GM18520 (cell line): ENCODE measurements at regions not wholly inside any gene's neighbourhood (a gene's known extent, or its start where the extent isn't known, plus 50 kb on each side); places are given as distances from the start of the nearest gene placed in this dataset.
A peak's percentile ranks its signal among the peaks of the same experiment; 100 is the strongest.
"Not testable (repeated sequence)": the region's sequence is repeated elsewhere in the genome, so short reads cannot be mapped to it uniquely, and the experiment has no call there.

Experiments
- ATAC-seq: cut with Tn5 transposase; IDR thresholded peaks from one replicate; pipeline ENCODE4 v1.9.1; 2021; ENCODE audit not compliant: unreplicated experiment

DNA sequence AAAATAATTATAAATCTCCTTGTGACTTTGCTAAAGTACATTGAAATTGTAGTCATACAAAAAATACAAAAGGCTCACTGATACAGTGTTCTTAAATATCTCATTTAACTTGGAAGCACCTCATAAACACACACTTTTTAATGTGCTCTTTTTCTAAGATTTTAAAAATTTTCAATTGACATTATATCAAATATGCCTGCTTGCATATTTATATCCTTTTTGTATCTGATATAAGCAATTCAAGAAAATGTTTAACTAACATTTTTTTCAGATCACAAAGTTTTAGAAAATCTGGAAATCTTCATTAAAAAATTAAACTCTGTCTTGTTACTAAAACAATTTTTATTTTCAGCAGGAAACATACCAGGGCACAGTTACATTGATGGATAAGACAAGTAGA lies 661.5 kb downstream of the REEP3 start:
- ATAC-seq, result no peak

DNA sequence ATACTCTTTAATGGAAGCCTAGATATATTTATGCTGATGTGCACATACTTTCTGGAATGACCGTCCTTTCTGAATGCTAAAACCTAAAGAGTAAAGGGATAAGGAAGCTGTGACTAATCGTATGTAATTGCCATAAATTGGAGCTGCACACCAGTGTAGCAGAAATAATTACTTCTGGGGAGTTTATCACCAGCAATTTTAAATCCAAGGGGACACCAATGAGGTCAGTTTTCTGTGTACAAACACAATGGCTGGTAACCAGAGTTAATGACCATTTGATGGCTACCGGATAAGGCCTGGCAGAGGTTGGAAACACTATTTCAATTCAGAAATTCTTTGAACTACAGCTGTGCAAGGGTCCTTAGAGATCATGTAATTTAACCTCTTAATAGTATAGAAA lies 670.1 kb downstream of the REEP3 start:
- no peak for ATAC-seq

DNA sequence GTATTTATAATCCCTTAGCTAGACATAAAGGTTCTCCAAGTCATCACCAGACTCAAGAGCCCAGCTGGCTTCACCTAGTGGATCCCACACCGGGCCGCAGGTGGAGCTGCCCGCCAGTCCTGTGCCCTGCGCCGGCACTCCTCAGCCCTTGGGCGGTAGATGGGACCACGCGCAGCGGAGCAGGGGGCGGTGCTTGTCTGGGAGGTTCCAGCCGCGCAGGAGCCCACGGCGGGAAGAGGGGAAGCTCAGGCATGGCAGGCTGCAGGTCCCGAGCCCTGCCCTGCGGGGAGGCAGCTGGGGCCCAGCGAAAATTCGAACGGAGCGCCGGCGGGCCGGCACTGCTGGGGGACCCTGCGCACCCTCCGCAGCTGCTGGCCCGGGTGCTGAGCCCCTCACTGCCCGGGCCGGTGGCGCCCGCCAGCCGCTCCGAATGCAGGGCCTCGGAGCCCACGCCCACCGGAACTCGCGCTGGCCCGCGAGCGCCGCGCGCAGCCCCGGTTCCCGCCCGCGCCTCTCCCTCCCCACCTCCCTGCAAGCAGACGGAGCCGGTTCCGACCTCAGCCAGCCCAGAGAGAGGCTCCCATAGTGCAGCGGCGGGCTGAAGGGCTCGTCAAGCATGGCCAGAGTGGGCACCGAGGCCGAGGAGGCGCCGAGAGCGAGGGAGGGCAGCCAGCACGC lies 675.6 kb downstream of the REEP3 start:
- ATAC-seq, result no peak

DNA sequence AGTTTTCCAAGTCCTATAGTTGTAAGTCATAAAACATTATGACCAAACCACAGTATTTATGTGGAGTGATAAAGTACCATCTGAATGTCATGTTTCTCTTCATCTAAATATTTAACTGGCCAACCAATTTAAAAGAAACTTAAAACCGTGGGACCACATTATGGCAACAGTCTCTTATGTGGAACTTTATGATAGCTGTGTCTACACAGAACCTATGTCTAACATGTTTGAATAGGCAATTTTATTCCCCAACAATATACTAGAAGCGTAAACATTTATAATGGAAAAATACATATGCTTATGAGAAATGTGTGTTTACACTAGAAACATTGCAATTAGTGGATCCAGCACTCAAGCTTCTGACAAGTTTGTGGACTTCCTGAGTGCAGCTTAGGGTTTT lies 680.7 kb downstream of the REEP3 start:
- no peak for ATAC-seq

DNA sequence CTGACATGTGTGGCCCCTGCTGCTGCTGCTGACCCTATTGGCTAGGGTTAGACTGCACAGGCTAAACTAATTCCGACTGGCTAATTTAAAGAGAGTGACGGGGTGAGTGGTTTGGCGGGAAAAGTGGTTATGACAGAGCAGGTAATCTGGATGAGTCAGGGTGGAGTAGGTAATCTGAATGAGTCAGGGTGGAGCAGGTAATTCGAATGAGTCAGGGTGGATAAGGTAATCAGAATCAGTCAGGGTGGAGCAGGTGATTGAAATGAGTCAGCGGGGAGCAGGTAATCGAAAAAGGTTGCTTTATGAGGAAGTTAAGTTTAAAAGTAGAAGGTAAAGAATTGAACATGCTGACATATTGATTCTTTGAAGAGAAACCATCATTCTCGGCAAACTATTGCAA lies 683.3 kb downstream of the REEP3 start:
- ATAC-seq, result not testable (repeated sequence)

DNA sequence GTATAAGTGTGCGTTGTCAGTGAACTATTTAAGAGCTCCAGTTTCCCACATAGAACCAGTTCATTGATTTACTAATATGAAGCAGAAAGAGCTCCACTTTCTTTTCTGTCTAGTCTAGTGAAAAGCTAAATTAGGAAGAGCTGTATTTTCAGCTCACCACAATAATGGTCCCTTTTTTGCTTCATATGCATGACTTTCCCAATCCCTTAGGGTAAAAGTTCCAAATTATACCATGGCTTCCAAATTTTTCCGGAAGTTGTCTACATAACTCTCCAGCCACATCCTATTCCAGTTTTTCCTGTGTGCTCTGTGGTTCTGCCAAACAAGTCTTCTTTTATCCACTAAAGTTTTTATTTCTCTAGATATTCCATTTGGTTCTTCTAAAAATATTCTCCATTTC lies 685.2 kb downstream of the REEP3 start:
- ATAC-seq, result no peak

DNA sequence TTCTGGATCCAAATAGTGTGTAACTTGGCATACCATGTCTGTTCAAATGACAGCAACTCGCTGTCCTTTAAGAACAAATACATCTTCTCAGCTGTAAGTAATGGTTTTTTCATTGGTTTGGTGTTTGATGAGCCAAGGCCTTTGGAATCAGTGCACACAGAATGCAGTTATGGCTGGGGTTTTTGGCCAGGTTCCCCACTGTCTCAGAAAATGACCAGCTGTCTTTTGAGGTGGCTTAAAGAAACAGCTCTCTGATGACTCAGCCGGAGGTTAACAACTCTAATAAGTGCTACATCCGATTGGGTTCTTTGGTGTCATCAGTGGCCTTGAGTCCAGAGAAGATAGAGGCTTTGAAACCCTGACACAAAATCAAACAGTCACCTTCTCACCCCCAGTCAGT lies 688.4 kb downstream of the REEP3 start:
- ATAC-seq, result no peak

DNA sequence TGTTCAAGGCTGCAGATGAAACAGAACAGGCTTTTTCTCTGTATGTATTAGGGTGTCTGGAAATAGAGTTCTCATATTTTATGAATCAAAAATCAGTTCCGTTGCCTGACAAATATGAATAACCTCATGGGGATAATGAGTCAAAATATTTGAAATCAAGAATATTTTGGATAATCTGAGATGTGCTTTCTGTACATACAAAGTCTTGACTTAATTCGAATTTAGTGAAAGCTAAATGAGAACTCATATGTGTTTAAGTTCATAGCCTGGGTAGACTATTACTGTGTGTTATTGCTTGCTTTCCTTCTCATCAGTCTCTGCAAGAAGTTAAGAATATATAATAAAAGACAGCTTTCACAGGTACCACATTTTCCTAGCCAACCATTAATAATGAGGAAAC lies 689.0 kb downstream of the REEP3 start:
- no peak for ATAC-seq

DNA sequence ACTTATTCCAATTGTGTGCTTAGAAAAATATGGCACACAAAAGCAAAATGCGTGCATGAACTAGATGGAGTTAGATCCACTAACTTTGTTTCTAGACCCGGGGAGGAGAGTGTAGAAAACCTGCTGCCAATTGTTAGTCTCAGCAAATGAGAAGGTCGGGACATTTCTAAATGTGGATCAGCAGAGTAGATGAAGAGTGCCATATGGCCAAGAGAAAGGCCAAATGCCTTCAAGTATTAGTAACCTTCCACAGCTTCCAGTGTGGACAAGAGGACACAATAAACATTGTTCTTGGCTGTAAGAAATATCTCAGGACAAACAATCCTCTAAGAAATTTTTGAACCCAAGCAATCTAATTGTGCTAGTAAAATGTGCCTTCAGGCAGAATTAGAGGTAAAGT lies 690.3 kb downstream of the REEP3 start:
- no peak for ATAC-seq

DNA sequence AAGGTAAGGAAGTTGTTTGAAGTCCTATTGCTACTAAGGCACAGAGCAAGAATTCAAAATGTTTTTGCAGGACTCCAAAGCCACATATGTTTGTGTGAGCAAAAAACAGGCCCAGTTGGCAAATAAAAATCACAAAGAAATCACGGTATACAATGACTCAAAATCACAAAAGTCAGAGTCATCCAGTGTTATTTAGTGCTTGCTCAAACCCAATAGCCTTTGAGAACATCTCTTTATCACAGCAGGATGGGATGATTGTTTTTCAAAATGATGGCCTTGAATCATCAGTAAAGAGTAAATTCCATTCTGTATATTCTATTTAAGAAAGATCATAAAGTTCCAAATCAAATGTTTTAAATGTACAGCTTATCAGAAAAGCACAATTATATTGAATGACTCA lies 693.9 kb downstream of the REEP3 start:
- ATAC-seq, result no peak

DNA sequence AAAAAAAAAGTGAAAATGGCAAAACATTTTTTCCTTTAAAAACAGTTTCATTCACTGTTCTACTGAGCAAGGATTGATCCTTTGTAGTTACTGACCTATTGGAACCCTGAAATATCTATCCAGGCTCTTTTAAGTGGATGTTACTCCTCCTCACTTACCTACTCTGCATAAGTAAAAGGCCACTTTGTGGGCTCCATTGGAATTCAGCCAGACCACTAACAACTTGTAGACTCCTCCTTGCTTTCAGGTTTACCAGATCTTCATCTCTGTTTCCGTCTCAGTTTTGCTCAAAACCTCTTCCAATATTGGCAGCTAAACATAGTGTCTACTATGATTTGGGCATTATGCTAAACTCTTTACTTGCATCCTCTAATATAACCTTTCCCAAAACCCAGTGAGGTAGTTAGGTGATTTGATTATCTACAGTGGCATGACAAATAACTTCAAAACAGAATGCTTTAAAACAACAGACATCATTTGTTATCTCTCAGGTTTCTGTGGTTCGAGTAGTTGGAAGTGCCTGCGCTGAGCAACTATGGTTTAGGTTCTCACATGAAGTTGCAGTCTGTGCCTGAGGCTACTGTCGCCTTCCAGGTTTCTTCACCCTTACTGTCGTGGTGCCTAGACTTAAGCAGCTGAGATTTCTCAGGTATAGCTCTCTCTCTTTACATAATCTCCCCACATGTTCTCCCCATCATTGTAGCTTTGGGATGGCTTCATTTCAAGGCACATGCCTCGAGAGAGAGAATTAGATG lies 698.2 kb downstream of the REEP3 start:
- ATAC-seq, result no peak

DNA sequence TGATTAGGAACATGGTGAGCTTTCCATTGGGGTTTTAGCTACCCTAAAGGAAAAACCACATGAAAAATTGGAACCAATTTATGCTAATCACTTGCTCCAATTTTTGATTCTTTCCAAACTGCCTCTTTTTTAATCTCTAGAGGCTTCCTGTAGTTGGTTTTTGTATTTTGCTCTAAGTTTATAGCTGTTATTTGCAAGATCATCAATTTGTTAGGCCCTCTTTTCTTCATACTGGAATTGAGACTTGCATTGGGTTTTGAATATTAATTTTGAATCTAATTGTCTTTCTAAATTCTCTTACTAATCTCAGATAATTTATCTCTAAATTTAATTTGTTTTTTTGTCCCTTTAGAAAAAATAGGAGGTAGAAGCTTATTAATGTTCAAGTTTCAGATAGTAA lies 713.3 kb downstream of the REEP3 start:
- ATAC-seq, result no peak

DNA sequence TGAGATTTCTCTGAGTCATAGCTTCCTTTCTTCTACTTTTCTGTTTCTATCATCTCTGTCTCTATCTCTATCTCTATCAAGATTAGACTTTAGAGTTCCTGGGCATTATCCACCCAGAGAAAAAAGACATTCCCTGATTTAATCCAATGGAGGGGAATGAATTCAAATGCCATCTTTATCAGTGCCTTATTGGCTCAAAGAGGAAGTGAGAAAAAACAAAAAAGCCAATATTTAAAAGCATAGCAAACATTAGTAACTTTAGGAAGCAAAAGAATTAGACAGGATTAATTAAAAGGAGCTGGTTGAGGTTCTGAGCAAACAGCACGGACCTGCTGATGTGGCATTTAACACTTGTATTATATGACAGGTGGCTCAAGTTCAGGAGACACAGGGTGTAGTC lies 736.5 kb downstream of the REEP3 start:
- no peak for ATAC-seq

DNA sequence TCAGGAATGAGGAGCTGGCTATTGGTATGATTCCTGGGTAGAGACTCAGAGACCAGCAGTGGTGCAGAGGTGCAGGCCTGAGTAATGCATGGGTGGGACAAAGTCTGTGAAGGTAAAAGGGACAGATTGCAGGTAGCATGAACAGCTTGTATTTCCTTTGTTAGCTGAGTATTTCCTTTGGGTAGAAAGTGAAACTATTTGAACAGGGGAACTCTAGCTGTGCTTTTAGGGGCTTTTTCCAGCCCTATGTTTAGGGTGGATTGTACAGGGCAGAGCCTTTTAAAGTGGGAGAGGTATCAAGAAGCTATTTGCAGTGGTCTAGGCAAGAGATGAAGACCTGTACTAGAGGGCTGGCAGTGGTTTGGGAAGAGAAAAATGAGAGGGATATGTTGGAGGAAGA lies 739.9 kb downstream of the REEP3 start:
- peak; percentile 63 for ATAC-seq

DNA sequence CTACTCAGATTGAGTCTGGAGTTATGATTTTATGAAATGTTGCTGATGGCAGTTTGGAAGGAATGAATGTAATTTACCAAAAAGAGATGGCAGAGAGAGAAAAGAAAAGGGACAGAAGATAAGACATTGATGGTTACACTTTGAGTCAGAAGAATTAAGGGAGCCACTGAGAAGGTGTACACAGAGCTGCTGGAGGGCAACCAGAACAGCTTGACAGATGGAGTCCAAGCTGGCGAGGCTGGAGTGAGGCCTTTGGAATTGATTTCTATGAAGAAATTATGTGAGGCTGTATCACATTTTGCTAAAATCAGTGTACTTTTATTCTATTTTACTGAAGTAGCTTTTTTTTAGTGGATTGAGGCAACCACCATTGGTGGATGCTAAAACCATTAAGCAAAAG lies 740.5 kb downstream of the REEP3 start:
- no peak for ATAC-seq

DNA sequence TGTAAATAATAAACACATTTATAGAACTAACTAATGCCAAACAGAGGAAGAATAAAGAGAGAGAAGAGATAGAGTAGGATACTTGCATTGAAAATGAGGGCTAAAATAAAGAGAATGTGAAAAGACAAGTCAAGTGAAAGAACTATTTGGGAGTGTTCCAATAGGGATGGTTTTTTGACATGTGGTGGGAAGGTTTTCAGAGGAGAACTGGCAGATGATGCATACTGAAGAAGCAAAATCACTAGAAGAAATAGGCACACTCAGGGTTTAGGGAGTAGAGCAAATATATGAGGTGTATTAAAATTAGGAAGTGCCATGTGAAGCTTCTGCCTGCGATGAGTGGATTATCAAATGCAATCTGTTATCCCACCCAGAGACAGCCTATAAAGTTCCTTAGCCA lies 744.8 kb downstream of the REEP3 start:
- no peak for ATAC-seq

DNA sequence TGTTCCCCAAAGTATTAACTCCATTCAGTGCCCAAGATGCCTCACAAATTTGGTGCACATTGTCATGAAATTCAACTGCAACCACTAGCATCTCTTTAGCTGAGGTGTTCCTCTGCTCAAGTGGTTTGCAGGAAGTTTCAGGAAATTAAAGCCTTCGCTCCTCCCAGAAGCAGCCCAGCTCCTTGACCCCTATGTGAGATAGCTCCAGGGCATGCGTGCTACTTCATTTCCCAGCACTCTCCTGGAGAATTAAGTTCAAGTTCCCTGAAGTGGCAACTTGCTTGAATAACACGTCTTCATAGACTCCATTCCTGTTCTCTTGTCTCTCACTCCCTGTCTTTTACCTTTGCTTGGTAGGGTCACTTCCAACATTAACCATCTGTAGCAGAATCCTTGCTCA lies 750.3 kb downstream of the REEP3 start:
- no peak for ATAC-seq

DNA sequence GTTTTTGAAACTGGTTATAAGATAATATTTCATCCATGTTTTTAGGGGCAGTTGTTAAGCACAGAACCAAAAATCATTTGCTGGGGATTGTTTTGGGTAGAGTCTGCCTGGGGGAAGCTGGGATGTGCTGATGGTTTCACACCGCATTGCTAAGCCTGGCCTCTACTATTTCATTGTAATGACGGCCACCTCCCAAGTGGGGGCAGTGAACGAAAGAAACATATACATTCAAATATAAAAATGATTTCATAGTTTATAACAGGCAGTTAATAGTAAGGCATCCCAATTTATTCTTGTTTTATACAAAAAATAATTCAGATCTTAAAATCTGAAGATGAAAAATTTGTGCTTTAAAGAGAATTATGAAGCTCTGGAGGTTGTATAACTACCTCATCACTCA lies 750.8 kb downstream of the REEP3 start:
- ATAC-seq, result no peak

DNA sequence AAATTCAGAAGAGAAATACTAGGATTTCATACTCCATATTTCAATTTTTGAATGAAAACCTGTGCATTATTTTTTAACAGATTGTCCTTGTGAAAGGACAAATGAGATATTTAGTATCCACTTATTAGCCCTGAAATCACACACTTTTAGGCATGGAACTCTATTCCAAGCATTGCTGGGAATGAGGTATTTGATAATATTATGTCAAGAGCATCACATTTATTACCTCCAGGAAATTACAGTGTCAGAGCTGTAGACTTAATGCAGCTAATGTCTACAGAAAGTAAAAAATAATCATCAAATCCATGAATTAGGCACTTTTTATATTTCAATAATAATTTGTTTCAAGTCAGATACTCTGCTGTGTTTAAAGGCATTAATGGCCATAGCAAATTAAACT lies 753.8 kb downstream of the REEP3 start:
- ATAC-seq, result no peak

DNA sequence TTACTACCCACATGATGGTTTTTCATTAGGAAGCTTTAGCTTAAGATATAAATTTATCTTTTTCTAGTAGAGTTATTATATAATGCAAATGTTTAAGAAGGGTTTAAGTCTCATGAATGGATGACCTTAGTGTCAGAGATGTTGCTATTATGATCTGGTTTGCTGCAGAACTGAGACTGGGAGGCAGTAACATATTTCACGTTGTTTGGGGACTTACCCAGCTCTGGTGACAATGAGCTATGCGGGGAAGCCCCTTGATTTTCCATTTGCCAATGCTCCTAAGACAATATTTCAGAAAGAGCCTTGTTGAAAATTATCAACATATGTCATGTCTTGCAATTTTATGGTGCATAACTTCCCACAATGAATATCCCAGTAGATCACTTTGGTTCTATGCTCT lies 754.6 kb downstream of the REEP3 start:
- peak; percentile 66 for ATAC-seq

DNA sequence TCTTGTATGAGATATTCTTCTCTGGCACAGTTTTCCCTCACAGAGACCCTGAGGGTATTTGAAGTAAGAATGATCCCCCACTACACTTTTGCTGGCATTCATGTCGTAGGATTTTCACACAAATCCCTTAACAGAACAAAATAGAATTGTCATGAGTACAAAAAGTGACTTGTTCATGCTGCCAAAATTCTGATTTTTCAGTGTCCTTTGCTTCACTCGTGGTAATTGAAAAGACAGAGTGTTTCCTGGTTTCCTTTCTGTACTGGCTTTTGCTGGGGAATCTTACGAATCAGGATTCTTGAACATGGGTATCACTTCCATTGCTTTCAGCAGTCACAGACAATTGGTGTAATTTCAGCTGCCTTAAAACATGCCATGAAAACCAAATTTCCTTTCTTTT lies 756.3 kb downstream of the REEP3 start:
- no peak for ATAC-seq

DNA sequence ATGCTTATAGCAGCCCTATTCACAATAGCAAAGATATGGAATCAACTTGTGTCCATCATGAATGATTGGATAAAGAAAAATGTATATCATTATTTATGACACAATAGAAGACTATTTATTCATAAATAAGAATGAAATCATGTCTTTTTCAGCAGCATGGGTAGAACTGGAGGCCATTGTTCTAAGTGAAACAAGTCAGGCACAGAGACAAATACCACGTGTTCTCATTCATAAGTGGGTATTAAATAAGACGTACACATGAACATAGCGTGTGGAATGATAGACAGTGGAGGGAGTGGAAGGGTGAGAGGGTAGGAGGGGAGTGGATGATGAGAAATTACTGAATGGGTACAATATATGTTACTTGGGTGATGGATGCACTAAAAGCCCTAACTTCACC lies 762.4 kb downstream of the REEP3 start:
- ATAC-seq, result no peak

DNA sequence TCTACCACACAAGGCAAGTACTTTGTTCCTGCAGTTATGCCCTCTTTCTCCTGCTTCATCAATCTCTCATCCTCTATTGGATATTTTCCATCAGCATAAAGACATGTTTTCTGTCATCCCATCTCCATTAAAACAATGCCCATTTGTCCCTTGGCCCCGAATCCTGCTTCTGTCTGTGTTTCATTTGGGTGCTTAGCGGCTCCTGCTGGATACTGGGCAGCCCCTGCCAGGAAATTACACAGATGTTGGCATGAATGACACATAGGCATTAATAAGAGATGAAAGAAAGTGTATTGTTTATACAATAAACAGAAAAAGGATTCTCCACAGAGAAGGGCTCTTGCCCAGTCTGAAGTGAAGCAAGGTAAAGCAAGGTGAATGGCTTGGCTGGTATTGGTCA lies 765.3 kb downstream of the REEP3 start:
- no peak for ATAC-seq
